GM21360 (cell line): ENCODE measurements at regions not wholly inside any gene's neighbourhood (a gene's known extent, or its start where the extent isn't known, plus 50 kb on each side); places are given as distances from the start of the nearest gene placed in this dataset.

Source experiments
- ATAC-seq: cut with Tn5 transposase; IDR thresholded peaks from one replicate; pipeline ENCODE4 v1.9.1; 2021; ENCODE audit warnings: mild to moderate bottlenecking, moderate library complexity; ENCODE audit not compliant: unreplicated experiment

- no peak for ATAC-seq
Observed at GRCh38 chr17:77654850-77655249, 303.7 kb upstream of the TNRC6C start.

DNA sequence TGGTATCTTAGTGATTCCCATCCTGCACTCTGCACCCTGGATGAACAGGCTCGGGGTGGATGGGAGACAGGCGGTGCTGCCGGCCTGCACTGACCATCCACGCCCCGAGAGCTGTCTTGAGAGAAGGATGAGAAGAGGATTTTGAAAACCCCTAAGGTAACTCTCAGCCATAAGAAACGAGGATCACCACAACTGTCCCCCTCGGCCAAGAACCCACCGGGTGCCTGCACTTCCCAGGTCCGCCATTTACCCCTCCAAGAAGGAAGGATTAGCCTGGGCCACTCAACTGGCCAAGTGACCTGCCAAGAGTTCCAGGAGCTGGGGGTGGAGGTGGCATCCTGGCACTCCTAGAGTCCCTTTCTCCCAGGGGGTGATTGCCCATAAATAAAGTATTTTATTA lies 302.4 kb upstream of the TNRC6C start:
- ATAC-seq: no peak

GRCh38 chr17:77657839-77658238 lies 300.7 kb upstream of the TNRC6C start:
- ATAC-seq: no peak

DNA sequence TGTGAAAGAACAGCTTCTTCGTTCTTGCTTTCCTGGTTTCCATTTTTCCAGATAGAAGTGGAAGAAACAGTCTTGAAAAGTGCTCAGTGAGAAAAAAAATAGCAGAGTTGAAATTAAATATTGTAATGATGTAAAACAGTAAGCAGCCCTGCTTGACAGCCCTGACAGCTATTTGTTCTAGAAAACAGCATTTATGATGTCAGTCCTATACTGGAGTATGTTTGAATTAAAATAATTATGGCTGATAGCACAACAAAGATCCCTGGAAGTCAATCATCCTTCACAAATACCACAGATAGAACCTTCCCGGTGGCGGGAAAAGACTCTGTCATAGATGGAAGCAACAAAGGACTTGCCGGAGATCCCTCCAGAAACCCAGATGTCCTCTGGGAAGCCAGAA lies 298.0 kb upstream of the TNRC6C start:
- ATAC-seq: no peak

DNA sequence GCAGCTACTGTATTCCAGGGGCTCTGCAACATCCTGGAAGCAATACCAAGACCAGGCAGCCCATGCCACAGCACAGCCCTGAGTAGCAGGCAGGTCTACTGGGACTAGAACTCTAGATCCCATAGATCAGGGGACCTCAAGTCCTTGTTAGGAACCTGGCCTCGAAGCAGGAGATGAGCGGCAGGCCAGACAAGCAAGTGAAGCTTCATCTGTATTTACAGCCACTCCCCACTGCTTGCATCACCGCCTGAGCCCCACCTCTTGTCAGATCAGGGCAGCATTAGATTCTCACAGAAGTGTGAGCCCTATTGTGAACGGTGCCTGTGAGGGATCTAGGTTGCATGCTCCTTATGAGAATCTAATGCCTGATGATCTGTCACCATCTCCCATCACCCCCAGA lies 295.7 kb upstream of the TNRC6C start:
- no peak for ATAC-seq

DNA sequence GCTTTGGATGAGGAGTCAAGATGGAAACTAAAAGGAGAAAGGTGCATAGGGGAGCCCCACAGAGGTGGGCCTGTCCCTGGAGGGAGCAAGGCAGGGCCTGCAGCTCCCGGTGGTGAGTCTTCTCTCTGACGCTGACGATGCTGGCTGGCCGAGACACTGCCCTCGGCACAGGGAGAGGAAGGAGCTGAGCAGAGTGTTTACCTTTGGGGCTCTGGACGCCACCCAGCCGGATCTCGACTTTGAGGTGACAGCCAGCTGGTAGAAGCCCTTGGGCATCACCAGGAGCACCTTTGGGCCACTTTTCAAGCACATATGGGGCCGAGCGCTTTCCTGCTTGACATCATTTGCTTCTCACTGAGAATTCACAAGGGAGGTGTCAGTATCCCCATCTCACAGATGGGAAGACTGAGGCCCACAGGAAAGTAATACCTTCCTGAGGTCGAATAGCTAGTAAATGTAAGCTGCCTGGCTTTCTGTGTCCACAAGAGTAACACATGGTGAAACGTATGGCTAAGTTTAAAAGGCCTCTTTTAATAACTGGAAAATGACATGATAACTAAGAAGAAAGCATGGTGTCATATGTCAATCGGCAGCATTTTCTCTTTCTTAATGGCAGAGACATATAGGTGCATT lies 294.3 kb upstream of the TNRC6C start:
- ATAC-seq: no peak

GRCh38 chr17:77665833-77666232 lies 292.7 kb upstream of the TNRC6C start:
- no peak for ATAC-seq

GRCh38 chr17:77666462-77666861 lies 292.0 kb upstream of the TNRC6C start:
- ATAC-seq: no peak

- no peak for ATAC-seq
Observed at GRCh38 chr17:77666881-77667395, 291.6 kb upstream of the TNRC6C start.

DNA sequence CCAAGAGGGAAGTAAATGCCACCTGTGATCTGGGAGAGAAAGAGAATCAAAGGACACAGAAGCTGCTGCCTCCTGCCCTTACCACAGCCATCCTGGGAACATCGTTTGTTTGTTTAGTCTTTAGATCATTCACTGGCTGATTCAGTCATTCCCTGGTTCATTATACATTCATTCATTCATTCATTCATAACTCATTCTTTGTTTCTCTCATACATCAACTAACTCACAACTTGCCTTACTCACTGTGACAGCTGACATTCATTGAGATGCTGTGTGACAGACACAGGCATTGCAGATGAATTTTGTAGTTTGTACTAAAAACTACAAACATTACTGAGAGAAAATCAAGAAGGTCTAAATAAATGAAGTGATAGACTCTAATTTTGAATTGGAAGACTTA lies 291.0 kb upstream of the TNRC6C start:
- no peak for ATAC-seq

GRCh38 chr17:77668518-77668917 lies 290.0 kb upstream of the TNRC6C start:
- ATAC-seq: no peak

- no peak for ATAC-seq
Observed at GRCh38 chr17:77670173-77670572, 288.3 kb upstream of the TNRC6C start.

DNA sequence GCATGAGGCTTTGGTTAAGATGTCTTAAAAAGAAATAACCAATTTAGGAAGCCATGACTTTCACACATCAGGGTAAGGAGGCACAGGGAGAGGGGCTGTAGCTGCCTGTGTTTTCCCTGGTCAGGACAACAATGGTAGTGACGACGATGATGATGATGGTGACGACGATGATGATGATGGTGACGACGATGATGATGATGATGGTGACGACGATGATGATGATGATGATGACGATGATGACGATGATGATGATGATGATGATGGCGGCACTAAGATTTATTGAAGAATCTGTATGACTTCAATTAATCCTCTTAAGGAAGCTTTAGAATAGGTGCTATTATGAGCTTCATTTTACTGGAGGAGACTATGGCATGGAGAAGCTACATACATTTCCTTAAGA lies 284.1 kb upstream of the TNRC6C start:
- no peak for ATAC-seq

- ATAC-seq: no peak
Observed at GRCh38 chr17:77675411-77675810, 283.1 kb upstream of the TNRC6C start.

- ATAC-seq: no peak
Observed at GRCh38 chr17:77675816-77676215, 282.7 kb upstream of the TNRC6C start.

GRCh38 chr17:77676237-77676661 lies 282.3 kb upstream of the TNRC6C start:
- no peak for ATAC-seq

DNA sequence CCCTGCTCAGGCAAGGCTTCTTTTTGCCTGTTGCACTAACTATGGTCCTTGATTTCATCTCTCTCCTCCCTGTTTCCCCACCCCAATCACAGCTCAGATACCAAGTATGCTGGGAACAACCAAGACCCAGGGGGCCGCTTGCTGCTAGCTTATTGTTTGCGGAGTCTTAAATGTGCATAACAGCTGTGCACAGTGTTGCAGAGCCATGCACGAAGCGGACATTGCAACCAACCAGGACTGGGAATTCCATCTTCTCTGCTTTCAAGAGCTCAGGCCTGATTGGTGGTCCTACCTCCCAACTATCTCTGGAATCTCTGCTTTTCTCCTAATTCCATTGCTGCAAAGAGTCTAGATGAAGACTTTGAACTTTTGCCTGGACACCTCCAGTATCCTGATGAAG lies 281.3 kb upstream of the TNRC6C start:
- no peak for ATAC-seq

DNA sequence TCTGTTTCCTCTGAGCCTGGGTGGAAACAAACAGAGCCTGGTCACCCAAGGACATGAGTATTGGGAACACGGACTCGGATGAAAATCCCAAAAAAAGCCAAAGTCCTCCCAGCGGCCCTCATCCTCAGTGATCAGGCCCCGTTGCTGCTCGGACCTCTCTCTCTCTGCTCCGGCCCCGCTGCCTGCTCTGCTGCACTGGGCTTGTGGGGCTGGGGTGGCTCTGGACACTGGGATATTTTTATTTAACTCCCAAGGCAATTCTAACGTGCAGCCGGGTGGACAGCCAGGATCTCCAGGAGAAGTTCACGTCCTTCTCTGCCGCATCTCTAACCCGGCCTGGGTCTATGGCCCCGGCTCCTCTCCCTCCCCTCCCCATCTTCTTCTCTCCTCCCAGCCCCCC lies 280.9 kb upstream of the TNRC6C start:
- no peak for ATAC-seq

- ATAC-seq: no peak
Observed at GRCh38 chr17:77679589-77679988, 278.9 kb upstream of the TNRC6C start.

GRCh38 chr17:77681861-77682260 lies 276.6 kb upstream of the TNRC6C start:
- no peak for ATAC-seq

- no peak for ATAC-seq
Observed at GRCh38 chr17:77684803-77685798, 273.4 kb upstream of the TNRC6C start.

DNA sequence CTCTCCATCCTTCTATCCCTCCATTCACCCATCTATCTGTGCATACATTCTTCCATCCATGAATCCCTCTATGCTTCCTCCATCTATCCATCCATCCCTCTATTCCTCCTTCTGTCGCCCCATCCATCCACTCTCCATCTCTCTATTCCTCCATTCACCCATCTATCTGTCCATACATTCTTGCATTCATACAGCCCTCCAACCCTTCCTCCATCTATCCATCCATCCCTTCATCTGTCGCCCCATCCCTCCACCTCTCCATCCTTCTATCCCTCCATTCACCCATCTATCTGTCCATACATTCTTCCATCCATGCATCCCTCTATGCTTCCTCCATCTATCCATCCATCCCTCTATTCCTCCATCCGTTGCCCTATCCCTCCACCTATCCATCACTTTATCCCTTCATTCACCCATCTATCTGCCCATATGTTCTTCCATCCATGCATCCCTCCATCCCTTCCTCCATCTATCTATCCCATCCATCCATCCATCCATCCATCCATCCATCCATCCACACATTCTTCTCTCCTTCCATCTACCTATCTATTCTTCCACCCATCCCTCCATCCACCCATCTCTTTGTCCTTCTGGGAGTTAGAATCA lies 272.5 kb upstream of the TNRC6C start:
- ATAC-seq: no peak
